ENCODE measurements at regions not wholly inside any gene's neighbourhood (a gene's known extent, or its start where the extent isn't known, plus 50 kb on each side); places are given as distances from the start of the nearest gene placed in this dataset.

GRCh38 chr6:80548532-80548931 is 442.1 kb downstream of the BCKDHB start:
- peak overlapping the region in 1 of 2 donors; percentile 35 for H3K4me3 ChIP-seq (replicated peaks in 1 of 2; ENCODE audit: low read depth in 2 of 2, low read length in 2 of 2)
- peak; percentile 80 to 99 for DNase-seq (ENCODE audit: low read depth in 2 of 2)
- TF ChIP-seq CTCF (IDR thresholded peaks at IDR 0.05; ENCODE audit: low read depth, low read length): no peak

GRCh38 chr6:80547827-80548226 is 441.4 kb downstream of the BCKDHB start:
- H3K4me3 ChIP-seq (replicated peaks in 1 of 2; ENCODE audit: low read depth in 2 of 2, low read length in 2 of 2): peak overlapping the region in 1 of 2 donors; percentile 35
- DNase-seq (ENCODE audit: low read depth in 2 of 2): peak; percentile 61 to 95
- no peak for TF ChIP-seq CTCF (IDR thresholded peaks at IDR 0.05; ENCODE audit: low read depth, low read length)

- no peak for DNase-seq (ENCODE audit: low read depth in 2 of 2)
- H3K4me3 ChIP-seq (replicated peaks in 1 of 2; ENCODE audit: low read depth in 2 of 2, low read length in 2 of 2): no peak overlapping the region
- TF ChIP-seq CTCF (IDR thresholded peaks at IDR 0.05; ENCODE audit: low read depth, low read length): no peak
Observed at GRCh38 chr6:80544976-80545722, 438.7 kb downstream of the BCKDHB start.

- H3K4me3 ChIP-seq (replicated peaks in 1 of 2; ENCODE audit: low read depth in 2 of 2, low read length in 2 of 2): no peak overlapping the region
- DNase-seq (ENCODE audit: low read depth in 2 of 2): peak in 1 of 2 donors; percentile 36
- no peak for TF ChIP-seq CTCF (IDR thresholded peaks at IDR 0.05; ENCODE audit: low read depth, low read length)
Observed at GRCh38 chr6:80544555-80544954, 438.1 kb downstream of the BCKDHB start.

GRCh38 chr6:80543598-80544222 is 437.2 kb downstream of the BCKDHB start:
- TF ChIP-seq CTCF (IDR thresholded peaks at IDR 0.05; ENCODE audit: low read depth, low read length): peak; percentile 35
- H3K4me3 ChIP-seq (replicated peaks in 1 of 2; ENCODE audit: low read depth in 2 of 2, low read length in 2 of 2): peak overlapping the region in 1 of 2 donors; percentile 8
- DNase-seq (ENCODE audit: low read depth in 2 of 2): peak; percentile 61 to 91

DNA sequence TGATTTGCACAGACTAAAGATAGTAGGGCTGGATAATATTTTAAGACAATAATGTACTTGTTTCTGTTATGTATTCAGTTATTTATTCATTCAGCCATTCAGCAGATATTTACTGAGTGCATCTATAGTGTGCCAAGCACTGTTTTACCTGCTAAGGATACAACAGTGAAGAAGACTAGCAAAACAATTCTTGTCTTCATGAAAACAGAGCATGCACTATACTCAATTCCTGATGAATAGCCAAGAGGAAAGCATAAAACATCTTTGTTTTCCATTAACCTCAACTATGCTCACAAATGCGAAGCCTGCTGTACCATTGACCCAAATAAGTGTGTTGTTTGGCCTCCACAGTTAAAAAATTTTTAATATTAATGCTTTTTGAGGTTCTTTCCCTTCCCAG is 436.7 kb downstream of the BCKDHB start:
- no peak for DNase-seq (ENCODE audit: low read depth in 2 of 2)
- TF ChIP-seq CTCF (IDR thresholded peaks at IDR 0.05; ENCODE audit: low read depth, low read length): no peak

More for the DNA sequence above, 436.7 kb downstream of the BCKDHB start:
- H3K4me3 ChIP-seq (replicated peaks in 1 of 2; ENCODE audit: low read depth in 2 of 2, low read length in 2 of 2): no peak overlapping the region

Measured in cardiac fibroblast (primary cell).